Chondrocyte (in vitro differentiated cells): ENCODE measurements at regions not wholly inside any gene's neighbourhood (a gene's known extent, or its start where the extent isn't known, plus 50 kb on each side); places are given as distances from the start of the nearest gene placed in this dataset.

ENCODE experiments used
- DNase-seq: peaks from one replicate; pipeline ENCODE4 v3.0.0; 2021; ENCODE audit warnings: mixed read lengths, low spot score
- H3K27ac Mint-ChIP-seq: one replicate; pipeline ENCODE4 v1.8.0; 2021; ENCODE audit warnings: mild to moderate bottlenecking, moderate library complexity, mixed read lengths; ENCODE audit not compliant: unreplicated experiment
- H3K27me3 Mint-ChIP-seq: 2 replicates; pipeline ENCODE4 v1.8.0; 2021; ENCODE audit warnings: low read depth, mixed read lengths
- H3K36me3 Mint-ChIP-seq: 2 replicates; pipeline ENCODE4 v1.8.0; 2021; ENCODE audit warnings: low read depth, mixed read lengths
- H3K4me1 Mint-ChIP-seq: 2 replicates; pipeline ENCODE4 v1.8.0; 2021; ENCODE audit warnings: low read depth, mild to moderate bottlenecking, mixed read lengths
- H3K4me3 Mint-ChIP-seq: one replicate; pipeline ENCODE4 v1.8.0; 2021; ENCODE audit warnings: mild to moderate bottlenecking, moderate library complexity, mixed read lengths; ENCODE audit not compliant: unreplicated experiment
- H3K9me3 Mint-ChIP-seq: 2 replicates; pipeline ENCODE4 v1.8.0; 2021; ENCODE audit warnings: low read depth, mixed read lengths
- CTCF ChIP-seq: fragments of 200-600 bp; sonication (generic); IDR thresholded peaks from 2 replicates; pipeline ENCODE4 v1.5.0; 2021; ENCODE audit warnings: antibody characterized with exemption, mild to moderate bottlenecking, moderate library complexity

- no peak for DNase-seq
- Mint-ChIP-seq H3K4me3 (no peak overlapping the region), H3K36me3 (no peaks in the 10 kb centered on the region), H3K9me3 (no peaks in the 10 kb centered on the region), H3K27me3 (peaks cover 36% of the 10 kb centered on the region), H3K27ac (no peak overlapping the region), H3K4me1 (no peaks in the 10 kb centered on the region)
- TF ChIP-seq CTCF: no peak
Observed at GRCh38 chr9:89702401-89702800, 97.6 kb downstream of the GADD45G start.

- Mint-ChIP-seq H3K27me3 (peaks cover 30% of the 10 kb centered on the region), H3K4me1 (no peaks in the 10 kb centered on the region), H3K9me3 (no peaks in the 10 kb centered on the region), H3K4me3 (no peak overlapping the region), H3K27ac (no peak overlapping the region), H3K36me3 (no peaks in the 10 kb centered on the region)
- no peak for TF ChIP-seq CTCF
- DNase-seq: no peak
Observed at GRCh38 chr9:89705651-89706050, 100.8 kb downstream of the GADD45G start.

- peaks cover 30% of the 10 kb centered on the region for H3K27me3 Mint-ChIP-seq
- no peaks in the 10 kb centered on the region for H3K9me3 Mint-ChIP-seq
- TF ChIP-seq CTCF: no peak
- no peak overlapping the region for H3K27ac Mint-ChIP-seq
- no peak overlapping the region for H3K4me3 Mint-ChIP-seq
- H3K4me1 Mint-ChIP-seq: no peaks in the 10 kb centered on the region
- no peak for DNase-seq
- H3K36me3 Mint-ChIP-seq: no peaks in the 10 kb centered on the region
Observed at GRCh38 chr9:89706086-89706485, 101.3 kb downstream of the GADD45G start.

- H3K9me3 Mint-ChIP-seq: no peaks in the 10 kb centered on the region
- H3K27ac Mint-ChIP-seq: no peak overlapping the region
- H3K36me3 Mint-ChIP-seq: no peaks in the 10 kb centered on the region
- no peak overlapping the region for H3K4me3 Mint-ChIP-seq
- peaks cover 29% of the 10 kb centered on the region for H3K27me3 Mint-ChIP-seq
- no peak for TF ChIP-seq CTCF
- H3K4me1 Mint-ChIP-seq: no peaks in the 10 kb centered on the region
- no peak for DNase-seq
Observed at GRCh38 chr9:89706731-89707191, 101.9 kb downstream of the GADD45G start.

GRCh38 chr9:89710697-89711096, 105.9 kb downstream of the GADD45G start:
- H3K27ac Mint-ChIP-seq: no peak overlapping the region
- H3K27me3 Mint-ChIP-seq: peaks cover 10% of the 10 kb centered on the region
- no peaks in the 10 kb centered on the region for H3K4me1 Mint-ChIP-seq
- no peaks in the 10 kb centered on the region for H3K9me3 Mint-ChIP-seq
- no peaks in the 10 kb centered on the region for H3K36me3 Mint-ChIP-seq
- H3K4me3 Mint-ChIP-seq: no peak overlapping the region
- no peak for TF ChIP-seq CTCF
- no peak for DNase-seq
